Kidney (tissue), 13 donors: ENCODE measurements at regions not wholly inside any gene's neighbourhood (a gene's known extent, or its start where the extent isn't known, plus 50 kb on each side); places are given as distances from the start of the nearest gene placed in this dataset.

ENCODE experiments used
- DNase-seq, 5 donors: peaks; one replicate each; pipeline ENCODE4 v3.0.0-alpha.2; 2013 to 2020
- FAIRE-seq: peaks from 2 replicates; lab custom pipeline; 2012; peaks lifted over from hg19 to GRCh38; lab: Jason Lieb, UNC
- H3K27ac ChIP-seq, 2 donors: one replicate each; pipeline ENCODE4 v1.7.0; 2013; ENCODE audit warnings: low read depth in 2 of 2, low read length in 2 of 2, inconsistent platforms in 1 of 2
- H3K27me3 ChIP-seq: one replicate; pipeline ENCODE4 v1.7.1; 2013; ENCODE audit warnings: low read length, inconsistent platforms; ENCODE audit not compliant: control insufficient read depth, insufficient read depth
- H3K36me3 ChIP-seq, 3 donors: one replicate each; pipeline versions ENCODE4 v1.7.0 to v1.7.1; 2013; ENCODE audit warnings: low read length in 3 of 3, control low read depth in 1 of 3, inconsistent platforms in 1 of 3; ENCODE audit not compliant: insufficient read depth in 3 of 3, control insufficient read depth in 2 of 3
- H3K4me1 ChIP-seq, 3 donors: one replicate each; pipeline versions ENCODE4 v1.7.0 to v1.7.1; 2013; ENCODE audit warnings: low read length in 3 of 3, inconsistent platforms in 1 of 3, low read depth in 1 of 3; ENCODE audit not compliant: control insufficient read depth in 2 of 3, insufficient read depth in 2 of 3
- H3K4me3 ChIP-seq, 3 donors: one replicate each; pipeline versions ENCODE4 v1.7.0 to v1.8.1; 2013; ENCODE audit warnings: low read length in 3 of 3, control low read depth in 1 of 3, inconsistent platforms in 1 of 3
- H3K9ac ChIP-seq, 3 donors: one replicate each; pipeline versions ENCODE4 v1.7.0 to v1.7.1; 2013; ENCODE audit warnings: low read length in 3 of 3, control low read depth in 1 of 3, inconsistent platforms in 1 of 3
- H3K9me3 ChIP-seq, 3 donors: one replicate each; pipeline versions ENCODE4 v1.7.0 to v1.7.1; 2013; ENCODE audit warnings: low read length in 3 of 3, control low read depth in 1 of 3, inconsistent platforms in 1 of 3; ENCODE audit not compliant: control insufficient read depth in 2 of 3, insufficient read depth in 1 of 3
- intact Hi-C: fragments of 100-400 bp; cut with DNase I; formaldehyde crosslinking; loops from one replicate; pipeline ENCODE4 v1.11.1; 2022
- TF ChIP-seq, protein P1 (sequence below): IDR thresholded peaks from 3 replicates; pipeline ENCODE4 v1.5.1; 2012; ENCODE audit warnings: mild to moderate bottlenecking, moderate library complexity, borderline replicate concordance; ENCODE audit not compliant: insufficient read depth; ENCODE audit errors: extremely low read depth
- donor health status: control.
- donor health status: control.
- donor health status: control.
- donor health status: control.
- donor health status: control.
- donor health status: DM: yes; HTN: yes; CAD: no.
- donor health status: Normal renal cell carcinoma (clear cell type).

DNA sequence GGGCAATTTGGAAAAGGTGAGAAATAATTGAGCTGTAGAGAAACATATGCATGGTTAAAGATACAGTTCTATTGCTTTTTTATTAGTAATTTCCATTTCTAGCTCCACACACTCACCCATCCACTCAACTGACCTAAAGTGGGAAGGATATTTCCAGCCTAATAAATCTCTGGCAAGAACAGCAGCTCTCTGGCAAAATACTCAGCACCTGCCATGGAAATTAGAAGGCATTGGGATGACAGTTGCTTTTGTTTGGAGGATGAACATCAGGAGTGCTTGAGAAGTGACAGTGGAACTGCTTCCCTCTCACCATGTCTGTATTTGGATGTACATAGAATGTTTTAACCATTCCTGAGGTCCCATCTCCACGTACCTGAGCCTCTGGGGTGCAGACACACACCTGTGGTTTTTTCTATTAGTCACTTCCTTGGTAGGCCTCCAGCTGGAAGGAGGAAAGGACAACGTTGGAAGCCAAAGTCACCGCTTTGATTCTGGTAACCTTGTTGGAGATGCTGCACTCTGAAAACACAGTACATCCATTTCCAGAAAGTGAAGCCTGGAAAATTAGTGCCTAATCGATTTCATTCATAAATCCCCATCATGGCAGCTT, 62.3 kb upstream of the RUNX1 start:
- no peaks in the 10 kb centered on the region for H3K4me1 ChIP-seq
- FAIRE-seq (no peak), DNase-seq (no peak)
- H3K9ac ChIP-seq = no peak overlapping the region
- no peaks in the 10 kb centered on the region for H3K27me3 ChIP-seq
- intact Hi-C loops = no loop called here
- TF ChIP-seq, protein P1, sequence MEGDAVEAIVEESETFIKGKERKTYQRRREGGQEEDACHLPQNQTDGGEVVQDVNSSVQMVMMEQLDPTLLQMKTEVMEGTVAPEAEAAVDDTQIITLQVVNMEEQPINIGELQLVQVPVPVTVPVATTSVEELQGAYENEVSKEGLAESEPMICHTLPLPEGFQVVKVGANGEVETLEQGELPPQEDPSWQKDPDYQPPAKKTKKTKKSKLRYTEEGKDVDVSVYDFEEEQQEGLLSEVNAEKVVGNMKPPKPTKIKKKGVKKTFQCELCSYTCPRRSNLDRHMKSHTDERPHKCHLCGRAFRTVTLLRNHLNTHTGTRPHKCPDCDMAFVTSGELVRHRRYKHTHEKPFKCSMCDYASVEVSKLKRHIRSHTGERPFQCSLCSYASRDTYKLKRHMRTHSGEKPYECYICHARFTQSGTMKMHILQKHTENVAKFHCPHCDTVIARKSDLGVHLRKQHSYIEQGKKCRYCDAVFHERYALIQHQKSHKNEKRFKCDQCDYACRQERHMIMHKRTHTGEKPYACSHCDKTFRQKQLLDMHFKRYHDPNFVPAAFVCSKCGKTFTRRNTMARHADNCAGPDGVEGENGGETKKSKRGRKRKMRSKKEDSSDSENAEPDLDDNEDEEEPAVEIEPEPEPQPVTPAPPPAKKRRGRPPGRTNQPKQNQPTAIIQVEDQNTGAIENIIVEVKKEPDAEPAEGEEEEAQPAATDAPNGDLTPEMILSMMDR = no peak
- H3K9me3 ChIP-seq = no peaks in the 10 kb centered on the region
- H3K27ac ChIP-seq = no peak overlapping the region
- H3K36me3 ChIP-seq = no peaks in the 10 kb centered on the region
- H3K4me3 ChIP-seq = no peak overlapping the region

DNA sequence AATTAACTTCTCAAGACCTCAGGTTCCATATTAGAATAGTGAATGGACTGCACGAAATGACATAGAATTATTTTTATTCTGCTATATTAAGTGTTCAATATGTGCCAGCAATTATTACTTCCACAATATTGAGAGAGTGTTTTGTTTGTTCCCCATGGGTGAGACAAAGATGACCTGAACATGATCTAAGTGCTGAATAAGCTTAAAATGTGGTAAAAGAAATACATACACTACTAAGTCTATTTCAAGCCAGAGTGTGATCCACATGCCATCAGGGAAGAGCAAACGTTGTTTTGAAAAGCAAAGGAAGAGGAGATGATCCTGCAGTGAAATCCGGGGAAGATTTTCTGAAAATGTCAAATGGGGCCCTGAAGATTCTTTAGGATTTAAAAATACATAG, 59.8 kb upstream of the RUNX1 start:
- Histone ChIP-seq H3K4me1 (no peaks in the 10 kb centered on the region), H3K9me3 (no peaks in the 10 kb centered on the region), H3K27me3 (no peaks in the 10 kb centered on the region), H3K27ac (no peak overlapping the region), H3K4me3 (no peak overlapping the region), H3K9ac (no peak overlapping the region), H3K36me3 (no peaks in the 10 kb centered on the region)
- TF ChIP-seq, protein P1 = no peak
- intact Hi-C loops = no loop called here
- FAIRE-seq = no peak
- DNase-seq = no peak

DNA sequence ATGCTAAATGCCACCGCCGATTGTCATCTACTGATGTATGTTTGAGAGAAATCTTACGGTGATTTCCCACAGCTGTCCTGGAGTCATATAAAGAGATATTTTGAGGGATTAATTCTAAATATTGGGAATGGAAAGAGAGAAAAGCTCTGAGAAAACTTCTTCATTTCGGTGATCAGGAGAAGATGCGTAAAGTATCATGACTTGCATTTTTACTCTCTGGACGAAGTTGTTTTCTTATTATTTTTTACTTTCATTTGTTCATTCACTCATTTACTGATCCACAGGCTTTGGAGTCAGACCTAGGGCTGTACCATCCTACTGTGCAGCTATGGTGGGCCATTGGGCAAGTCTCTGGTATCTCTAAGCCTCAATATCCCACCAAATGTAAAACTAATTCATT, 58.4 kb upstream of the RUNX1 start:
- Histone ChIP-seq H3K9ac (no peak overlapping the region), H3K4me3 (no peak overlapping the region), H3K9me3 (no peaks in the 10 kb centered on the region), H3K4me1 (no peaks in the 10 kb centered on the region), H3K36me3 (no peaks in the 10 kb centered on the region), H3K27me3 (no peaks in the 10 kb centered on the region), H3K27ac (no peak overlapping the region)
- DNase-seq (no peak), FAIRE-seq (no peak)
- intact Hi-C loops = no loop called here
- TF ChIP-seq, protein P1 = no peak

DNA sequence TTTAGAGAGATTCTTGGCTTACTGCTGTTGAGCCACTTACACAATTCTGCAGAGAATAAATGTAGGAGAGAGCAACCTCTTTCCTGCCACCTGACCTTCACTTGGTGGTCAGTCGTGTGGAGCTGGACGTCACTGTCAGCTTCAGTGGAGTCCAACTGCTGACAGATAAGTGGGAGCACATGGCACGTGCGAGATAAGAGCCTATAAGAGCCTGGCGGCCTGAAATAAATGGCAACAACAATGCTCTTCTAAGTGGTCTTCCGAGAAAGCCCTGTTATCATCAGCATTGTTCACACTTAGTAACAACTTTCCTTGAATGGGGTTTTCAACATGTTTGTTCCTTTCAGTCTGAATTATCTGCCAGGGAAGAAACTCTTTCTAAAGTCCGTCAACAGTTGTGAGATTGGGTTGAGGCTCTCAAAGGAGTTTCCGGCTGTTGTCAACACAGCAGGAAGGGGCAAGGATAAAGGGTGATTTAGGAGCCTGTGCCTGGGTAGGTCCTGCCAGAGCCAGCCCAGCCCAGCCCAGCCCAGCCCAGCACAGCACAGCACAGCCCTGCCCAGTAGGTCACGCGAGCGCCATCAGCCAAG, 57.2 kb upstream of the RUNX1 start:
- intact Hi-C loops = no loop called here
- Histone ChIP-seq H3K27me3 (no peaks in the 10 kb centered on the region), H3K27ac (no peak overlapping the region), H3K4me1 (no peaks in the 10 kb centered on the region), H3K9me3 (no peaks in the 10 kb centered on the region), H3K36me3 (no peaks in the 10 kb centered on the region), H3K9ac (no peak overlapping the region), H3K4me3 (no peak overlapping the region)
- TF ChIP-seq, protein P1 = no peak
- DNase-seq = no peak
- no peak for FAIRE-seq
